Omental fat pad (tissue), 3 donors: ENCODE measurements at regions not wholly inside any gene's neighbourhood (a gene's known extent, or its start where the extent isn't known, plus 50 kb on each side); places are given as distances from the start of the nearest gene placed in this dataset.

Experiments used
- ATAC-seq: fragments of 150-250 bp; one replicate; pipeline ENCODE4 v1.9.1; 2016; ENCODE audit warnings: mild to moderate bottlenecking, moderate library complexity; ENCODE audit not compliant: low FRiP score
- DNase-seq: peaks from one replicate; pipeline ENCODE4 v3.0.0-alpha.2; 2019; ENCODE audit warnings: low spot score
- CTCF ChIP-seq, 3 donors: fragments of 450-650 bp; IDR thresholded peaks; one replicate each; pipeline ENCODE4 v1.5.1; 2016 to 2017; ENCODE audit warnings: antibody characterized with exemption in 3 of 3, mild to moderate bottlenecking in 3 of 3, moderate library complexity in 2 of 3

- ATAC-seq, result no peak
- DNase-seq, result no peak
- no peak for TF ChIP-seq CTCF (IDR thresholded peaks at IDR 0.05)
These were observed 386.3 kb downstream of the ENC1 start for GRCh38 chr5:74254257-74254656.

GRCh38 chr5:74252044-74252443 is 388.5 kb downstream of the ENC1 start:
- ATAC-seq, result no peak
- peak; percentile 45 for DNase-seq
- no peak for TF ChIP-seq CTCF (IDR thresholded peaks at IDR 0.05)

GRCh38 chr5:74251141-74252035 is 389.1 kb downstream of the ENC1 start:
- TF ChIP-seq CTCF (IDR thresholded peaks at IDR 0.05), result no peak
- ATAC-seq (peak; percentile 98), DNase-seq (no peak)

- DNase-seq, result no peak
- no peak for TF ChIP-seq CTCF (IDR thresholded peaks at IDR 0.05)
- no peak for ATAC-seq
These were observed 390.0 kb downstream of the ENC1 start for GRCh38 chr5:74250304-74251102.

GRCh38 chr5:74248576-74248975 is 392.0 kb downstream of the ENC1 start:
- ATAC-seq (no peak), DNase-seq (no peak)
- TF ChIP-seq CTCF (IDR thresholded peaks at IDR 0.05), result no peak

GRCh38 chr5:74244406-74244805 is 396.1 kb downstream of the ENC1 start:
- no peak for TF ChIP-seq CTCF (IDR thresholded peaks at IDR 0.05)
- DNase-seq (no peak), ATAC-seq (no peak)
